ENCODE measurements at regions not wholly inside any gene's neighbourhood (a gene's known extent, or its start where the extent isn't known, plus 50 kb on each side); places are given as distances from the start of the nearest gene placed in this dataset.
A peak's percentile ranks its signal among the peaks of the same experiment; 100 is the strongest.

DNA sequence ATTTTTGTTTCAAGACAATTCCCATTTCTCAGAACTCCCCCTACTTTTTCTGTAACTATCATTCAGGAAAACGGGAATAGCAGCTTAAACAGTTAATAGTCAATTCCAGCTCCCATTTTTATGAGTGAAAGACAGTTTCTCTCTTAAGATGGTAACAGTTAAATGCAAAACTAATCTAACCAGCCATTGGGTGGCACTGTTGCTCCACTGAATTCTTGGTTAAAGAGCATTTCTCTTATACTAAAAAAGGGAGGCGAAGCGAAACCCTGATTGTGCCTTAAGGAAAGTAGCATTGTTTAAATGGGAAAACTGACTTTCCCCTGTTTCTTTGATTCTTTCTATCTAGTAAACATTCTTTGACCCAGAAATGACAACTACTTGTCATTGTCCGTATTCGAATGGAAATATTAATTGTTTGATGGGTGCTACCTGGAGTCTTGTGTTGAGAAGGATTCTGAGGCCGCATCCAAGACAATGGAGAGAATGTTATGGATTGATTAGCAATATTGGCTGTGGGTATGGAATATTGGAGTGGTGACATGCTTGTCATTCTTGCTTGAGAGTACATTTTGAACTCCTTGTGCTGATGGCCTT, 507.8 kb downstream of the MAT2B start:
- Histone ChIP-seq H3K4me1 (peaks cover 0 to 21% (median 0%) of the 10 kb centered on the region in 4 donors), H3K4me3 (no peak overlapping the region), H3K36me3 (no peaks in the 10 kb centered on the region), H3K27ac (no peak overlapping the region), H3K9me3 (no peaks in the 10 kb centered on the region), H3K27me3 (no peaks in the 10 kb centered on the region)
- DNase-seq (peak in 2 of 3 donors; percentile 18 to 60), ATAC-seq (peak; percentile 90 to 93 (median 91))
- WGBS (ENCODE audit: insufficient coverage, low coverage, low lambda C conversion rate, missing lambda C conversion rate), result 44% methylated on average over 6 of the region's 6 CpGs
- intact Hi-C loops (cut with DNase I), result no loop called here
- TF ChIP-seq CTCF (IDR thresholded peaks at IDR 0.05) (peak; percentile 67 to 90 (median 79)), POLR2A (IDR thresholded peaks at IDR 0.05) (no peak)

GRCh38 chr5:164020116-164020515, 514.7 kb downstream of the MAT2B start:
- Histone ChIP-seq H3K36me3 (no peaks in the 10 kb centered on the region), H3K27ac (no peak overlapping the region), H3K27me3 (no peaks in the 10 kb centered on the region), H3K4me1 (no peaks in the 10 kb centered on the region), H3K9me3 (no peaks in the 10 kb centered on the region), H3K4me3 (no peak overlapping the region)
- 70% methylated on average over 7 of the region's 7 CpGs for WGBS (ENCODE audit: insufficient coverage, low coverage, low lambda C conversion rate, missing lambda C conversion rate)
- DNase-seq, result no peak
- intact Hi-C loops (cut with DNase I), result no loop called here
- ATAC-seq, result no peak
- no peak for TF ChIP-seq POLR2A (IDR thresholded peaks at IDR 0.05)
- TF ChIP-seq CTCF (IDR thresholded peaks at IDR 0.05), result no peak

GRCh38 chr5:164027738-164028137, 522.3 kb downstream of the MAT2B start:
- Histone ChIP-seq H3K27ac (no peak overlapping the region), H3K4me3 (no peak overlapping the region), H3K4me1 (no peaks in the 10 kb centered on the region), H3K9me3 (no peaks in the 10 kb centered on the region), H3K36me3 (no peaks in the 10 kb centered on the region), H3K27me3 (no peaks in the 10 kb centered on the region)
- intact Hi-C loops (cut with DNase I), result no loop called here
- DNase-seq (no peak), ATAC-seq (no peak)
- 20% methylated on average over 2 of the region's 2 CpGs for WGBS (ENCODE audit: insufficient coverage, low coverage, low lambda C conversion rate, missing lambda C conversion rate)
- TF ChIP-seq POLR2A (IDR thresholded peaks at IDR 0.05), result no peak
- TF ChIP-seq CTCF (IDR thresholded peaks at IDR 0.05), result no peak

GRCh38 chr5:164038128-164038783, 532.8 kb downstream of the MAT2B start:
- no peak for DNase-seq
- WGBS (ENCODE audit: insufficient coverage, low coverage, low lambda C conversion rate, missing lambda C conversion rate), result 51% methylated on average over 3 of the region's 3 CpGs
- TF ChIP-seq POLR2A (IDR thresholded peaks at IDR 0.05) (no peak), CTCF (IDR thresholded peaks at IDR 0.05) (no peak)
- Histone ChIP-seq H3K27me3 (no peaks in the 10 kb centered on the region), H3K4me3 (no peak overlapping the region), H3K27ac (no peak overlapping the region), H3K36me3 (no peaks in the 10 kb centered on the region), H3K9me3 (no peaks in the 10 kb centered on the region), H3K4me1 (no peaks in the 10 kb centered on the region)
- intact Hi-C loops (cut with DNase I), result no loop called here
- ATAC-seq, result no peak
